Stomach (tissue), 4 donors: ENCODE measurements at regions not wholly inside any gene's neighbourhood (a gene's known extent, or its start where the extent isn't known, plus 50 kb on each side); places are given as distances from the start of the nearest gene placed in this dataset.

ENCODE experiments used
- CTCF ChIP-seq, 7 experiments: fragments of 450-650 bp in 4 of 7; fragments of 200-600 bp in 3 of 7; sonication (generic) in 3 of 7; IDR thresholded peaks; one replicate each; pipeline ENCODE4 v1.5.1; 2016 to 2019; ENCODE audit warnings: antibody characterized with exemption in 7 of 7, control low read depth in 2 of 7, mild to moderate bottlenecking in 1 of 7
- EP300 ChIP-seq: sonication (generic); formaldehyde crosslinking; IDR thresholded peaks from one replicate; pipeline ENCODE4 v1.6.1; 2017; ENCODE audit warnings: antibody characterized with exemption
- POLR2A ChIP-seq, 4 donors: fragments of 450-650 bp; IDR thresholded peaks; one replicate each; pipeline ENCODE4 v1.6.1; 2016; ENCODE audit warnings: antibody characterized with exemption in 4 of 4, control low read depth in 2 of 4, mild to moderate bottlenecking in 1 of 4, moderate library complexity in 1 of 4

GRCh38 chr6:133715270-133715669 is 173.6 kb upstream of the TCF21 start:
- no peak for TF ChIP-seq POLR2A (IDR thresholded peaks at IDR 0.05)
- TF ChIP-seq CTCF (IDR thresholded peaks at IDR 0.05) = no peak
- TF ChIP-seq EP300 = no peak
